HEK293 (cell line): ENCODE measurements at regions not wholly inside any gene's neighbourhood (a gene's known extent, or its start where the extent isn't known, plus 50 kb on each side); places are given as distances from the start of the nearest gene placed in this dataset.

Source experiments
- BCL11A ChIP-seq: fragments of 450-650 bp; formaldehyde crosslinking; IDR thresholded peaks from 2 replicates; pipeline ENCODE4 v1.5.1; 2016; ENCODE audit warnings: low read depth, missing biosample characterization, missing genetic modification characterization
- CTCF ChIP-seq: fragments of 450-650 bp; formaldehyde crosslinking; IDR thresholded peaks from 2 replicates; pipeline ENCODE4 v1.5.1; 2016; ENCODE audit warnings: missing biosample characterization, missing genetic modification characterization
- HOXC10 ChIP-seq: sonication (generic); formaldehyde crosslinking; IDR thresholded peaks from 2 replicates; pipeline ENCODE4 v1.8.1; 2023; ENCODE audit warnings: mild to moderate bottlenecking, missing genetic modification reagents
- MYNN ChIP-seq: fragments of 450-650 bp; formaldehyde crosslinking; IDR thresholded peaks from 2 replicates; pipeline ENCODE4 v1.5.1; 2016; ENCODE audit warnings: missing biosample characterization, missing genetic modification characterization, borderline replicate concordance
- PRDM2 ChIP-seq: fragments of 450-650 bp; formaldehyde crosslinking; IDR thresholded peaks from 2 replicates; pipeline ENCODE4 v1.5.1; 2016; ENCODE audit warnings: missing biosample characterization, missing genetic modification characterization, borderline replicate concordance
- REST ChIP-seq: fragments of 450-650 bp; formaldehyde crosslinking; IDR thresholded peaks from 2 replicates; pipeline ENCODE4 v1.5.1; 2016; ENCODE audit warnings: missing biosample characterization, missing genetic modification characterization
- TCF7L2 ChIP-seq: IDR thresholded peaks from 2 replicates; pipeline ENCODE4 v1.6.1; 2011; ENCODE audit warnings: low read depth, mild to moderate bottlenecking, inconsistent platforms, low read length, moderate library complexity, borderline replicate concordance
- ZBTB8A ChIP-seq: fragments of 450-650 bp; formaldehyde crosslinking; IDR thresholded peaks from 2 replicates; pipeline ENCODE4 v1.5.1; 2016; ENCODE audit warnings: missing biosample characterization, missing genetic modification characterization
- ZEB2 ChIP-seq: fragments of 450-650 bp; formaldehyde crosslinking; IDR thresholded peaks from 2 replicates; pipeline ENCODE4 v1.5.1; 2016; ENCODE audit warnings: missing biosample characterization, missing genetic modification characterization
- ZNF302 ChIP-seq: fragments of 450-650 bp; formaldehyde crosslinking; IDR thresholded peaks from 2 replicates; pipeline ENCODE4 v1.5.1; 2016; ENCODE audit warnings: missing biosample characterization, missing genetic modification characterization, low read depth
- ZNF544 ChIP-seq: fragments of 450-650 bp; formaldehyde crosslinking; IDR thresholded peaks from 2 replicates; pipeline ENCODE4 v1.5.0; 2017; ENCODE audit warnings: missing biosample characterization, missing genetic modification characterization
- ZNF561 ChIP-seq: fragments of 450-650 bp; IDR thresholded peaks from 2 replicates; pipeline ENCODE4 v1.5.1; 2018; ENCODE audit warnings: missing biosample characterization, missing genetic modification characterization, borderline replicate concordance
- ZNF837 ChIP-seq: fragments of 450-650 bp; formaldehyde crosslinking; IDR thresholded peaks from 2 replicates; pipeline ENCODE4 v1.5.1; 2016; ENCODE audit warnings: missing biosample characterization, missing genetic modification characterization

- TF ChIP-seq ZNF544 (tag by site-specific recombination): no peak
- no peak for TF ChIP-seq REST (tag by site-specific recombination)
- no peak for TF ChIP-seq ZBTB8A (tag by site-specific recombination)
- TF ChIP-seq BCL11A (tag by site-specific recombination): no peak
- no peak for TF ChIP-seq MYNN (tag by site-specific recombination)
- no peak for TF ChIP-seq PRDM2 (tag by site-specific recombination)
- TF ChIP-seq TCF7L2: no peak
- no peak for TF ChIP-seq ZNF302 (tag by site-specific recombination)
- TF ChIP-seq CTCF (tag by site-specific recombination): no peak
- no peak for TF ChIP-seq ZEB2 (tag by site-specific recombination)
- no peak for TF ChIP-seq ZNF837 (tag by site-specific recombination)
- TF ChIP-seq HOXC10 (CRISPR knock-in tag): no peak
- no peak for TF ChIP-seq ZNF561 (tag by site-specific recombination)
Observed at GRCh38 chr5:168198359-168198758, 93.1 kb upstream of the WWC1 start.
